ENCODE measurements at regions not wholly inside any gene's neighbourhood (a gene's known extent, or its start where the extent isn't known, plus 50 kb on each side); places are given as distances from the start of the nearest gene placed in this dataset.

- no peak for TF ChIP-seq CTCF (IDR thresholded peaks at IDR 0.05; ENCODE audit: low read depth, low read length, missing control alignments)
- H3K4me3 ChIP-seq (ENCODE audit: low read depth, low read length) = no peak overlapping the region
- no peak for DNase-seq (ENCODE audit: low read depth)
- in situ Hi-C loops (cut with HindIII; ENCODE audit: low sequenced_read_pairs) = no loop called here
These were observed 278.5 kb downstream of the MRPL39 start for GRCh38 chr21:25328736-25329135.

- TF ChIP-seq CTCF (IDR thresholded peaks at IDR 0.05; ENCODE audit: low read depth, low read length, missing control alignments) = no peak
- in situ Hi-C loops (cut with HindIII; ENCODE audit: low sequenced_read_pairs) = no loop called here
- DNase-seq (ENCODE audit: low read depth) = no peak
- no peak overlapping the region for H3K4me3 ChIP-seq (ENCODE audit: low read depth, low read length)
These were observed 281.1 kb downstream of the MRPL39 start for GRCh38 chr21:25326181-25326580.

GRCh38 chr21:25324666-25325065 is 282.6 kb downstream of the MRPL39 start:
- DNase-seq (ENCODE audit: low read depth) = no peak
- no peak overlapping the region for H3K4me3 ChIP-seq (ENCODE audit: low read depth, low read length)
- in situ Hi-C loops (cut with HindIII; ENCODE audit: low sequenced_read_pairs) = no loop called here
- no peak for TF ChIP-seq CTCF (IDR thresholded peaks at IDR 0.05; ENCODE audit: low read depth, low read length, missing control alignments)

- no peak for TF ChIP-seq CTCF (IDR thresholded peaks at IDR 0.05; ENCODE audit: low read depth, low read length, missing control alignments)
- in situ Hi-C loops (cut with HindIII; ENCODE audit: low sequenced_read_pairs) = no loop called here
- DNase-seq (ENCODE audit: low read depth) = no peak
- H3K4me3 ChIP-seq (ENCODE audit: low read depth, low read length) = no peak overlapping the region
These were observed 283.8 kb downstream of the MRPL39 start for GRCh38 chr21:25323356-25323949.

- no peak overlapping the region for H3K4me3 ChIP-seq (ENCODE audit: low read depth, low read length)
- DNase-seq (ENCODE audit: low read depth) = no peak
- no peak for TF ChIP-seq CTCF (IDR thresholded peaks at IDR 0.05; ENCODE audit: low read depth, low read length, missing control alignments)
- in situ Hi-C loops (cut with HindIII; ENCODE audit: low sequenced_read_pairs) = no loop called here
These were observed 293.0 kb downstream of the MRPL39 start for GRCh38 chr21:25314247-25314646.

GRCh38 chr21:25313829-25314228 is 293.5 kb downstream of the MRPL39 start:
- peak; percentile 42 for DNase-seq (ENCODE audit: low read depth)
- in situ Hi-C loops (cut with HindIII; ENCODE audit: low sequenced_read_pairs) = no loop called here
- H3K4me3 ChIP-seq (ENCODE audit: low read depth, low read length) = no peak overlapping the region
- peak; percentile 31 for TF ChIP-seq CTCF (IDR thresholded peaks at IDR 0.05; ENCODE audit: low read depth, low read length, missing control alignments)
